Coronary artery (tissue), 2 donors: ENCODE measurements at regions not wholly inside any gene's neighbourhood (a gene's known extent, or its start where the extent isn't known, plus 50 kb on each side); places are given as distances from the start of the nearest gene placed in this dataset.

Source experiments
- DNase-seq: peaks from one replicate; pipeline ENCODE4 v3.0.0-alpha.2; 2017; ENCODE audit warnings: low spot score
- H3K27ac ChIP-seq, 2 donors: fragments of 200-600 bp; sonication (generic); one replicate each; pipeline ENCODE4 v1.5.1; 2016 to 2019
- H3K4me3 ChIP-seq: fragments of 200-600 bp; sonication (generic); 2 replicates; pipeline ENCODE4 v1.5.1; 2016; ENCODE audit warnings: mild to moderate bottlenecking, moderate library complexity
- CTCF ChIP-seq: fragments of 200-600 bp; sonication (generic); IDR thresholded peaks from one replicate; pipeline ENCODE4 v1.5.1; 2019; ENCODE audit warnings: antibody characterized with exemption

DNA sequence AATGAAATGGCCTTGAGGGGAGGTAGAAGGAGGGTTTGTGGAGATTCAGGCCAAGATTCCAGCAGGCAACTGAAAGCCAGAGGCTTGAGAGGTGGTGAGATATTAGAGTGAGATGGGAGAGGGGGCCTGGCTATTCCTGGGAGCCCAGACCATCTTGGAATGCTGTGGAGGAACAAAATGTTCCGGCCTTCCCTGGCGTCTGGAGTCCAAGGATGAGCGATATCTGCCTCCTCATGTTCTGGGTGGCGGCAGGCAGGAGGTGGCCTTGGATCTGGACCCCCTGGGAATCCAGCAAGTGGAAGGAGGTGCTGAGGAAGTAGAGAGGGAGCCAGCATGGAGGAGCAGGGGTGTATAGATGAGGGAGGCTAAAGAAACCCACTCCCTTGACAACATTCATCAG is 335.9 kb downstream of the CYP26B1 start:
- DNase-seq, result no peak
- H3K27ac ChIP-seq, result no peak overlapping the region
- no peak overlapping the region for H3K4me3 ChIP-seq

GRCh38 chr2:71811157-71811556 is 336.5 kb downstream of the CYP26B1 start:
- TF ChIP-seq CTCF, result no peak
- Histone ChIP-seq H3K27ac (no peak overlapping the region), H3K4me3 (no peak overlapping the region)
- no peak for DNase-seq

More for the DNA sequence above, 335.9 kb downstream of the CYP26B1 start:
- TF ChIP-seq CTCF, result no peak

DNA sequence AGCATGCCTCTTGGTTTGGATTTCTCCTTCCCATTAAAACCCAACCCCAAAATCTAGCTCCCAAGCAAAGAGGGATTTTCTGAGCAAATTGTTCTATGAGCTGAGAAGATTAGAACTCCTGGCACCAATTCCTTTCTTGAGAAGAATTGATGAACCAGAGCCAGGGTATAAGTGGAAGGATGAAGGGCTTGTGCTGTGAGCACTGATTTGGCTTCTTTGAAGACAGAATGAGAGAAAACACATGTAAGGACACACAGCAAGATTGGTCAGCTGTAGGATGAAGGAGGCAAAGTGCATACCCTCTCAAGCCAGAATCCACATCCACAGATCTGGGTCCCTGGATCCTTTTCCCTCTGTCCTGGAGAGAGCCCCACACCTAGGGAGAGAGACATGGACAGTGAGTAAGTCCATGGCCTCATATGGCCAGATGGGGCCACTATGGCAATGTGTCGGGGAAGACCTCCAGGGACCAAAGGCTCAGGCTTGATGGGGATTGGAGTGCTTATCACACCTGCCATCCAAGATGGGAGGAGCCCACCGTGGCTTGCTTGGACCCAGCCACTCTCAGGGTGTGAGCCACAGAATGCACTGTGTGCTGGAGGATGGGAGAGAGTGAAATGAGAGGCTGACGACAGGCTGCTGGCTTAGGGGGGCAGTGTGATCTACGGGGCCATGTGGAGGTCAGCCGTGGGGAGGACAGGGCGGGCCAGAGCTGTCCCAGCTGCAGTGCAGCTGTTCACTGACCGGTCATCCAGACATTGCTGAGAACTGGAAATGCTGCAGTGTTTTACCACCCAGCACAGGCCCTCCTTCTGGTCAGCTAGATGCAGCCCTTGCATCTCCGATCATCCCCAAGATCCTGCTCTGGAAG is 339.8 kb downstream of the CYP26B1 start:
- H3K27ac ChIP-seq, result no peak overlapping the region
- no peak for TF ChIP-seq CTCF
- peak; percentile 45 for DNase-seq
- H3K4me3 ChIP-seq, result no peak overlapping the region

GRCh38 chr2:71806432-71806831 is 341.2 kb downstream of the CYP26B1 start:
- Histone ChIP-seq H3K4me3 (no peak overlapping the region), H3K27ac (no peak overlapping the region)
- TF ChIP-seq CTCF, result no peak
- DNase-seq, result no peak

- no peak overlapping the region for H3K27ac ChIP-seq
- no peak for DNase-seq
- no peak overlapping the region for H3K4me3 ChIP-seq
- TF ChIP-seq CTCF, result no peak
Measured at GRCh38 chr2:71804281-71804751, 343.3 kb downstream of the CYP26B1 start.

- no peak overlapping the region for H3K27ac ChIP-seq
- DNase-seq, result no peak
- H3K4me3 ChIP-seq, result no peak overlapping the region
- TF ChIP-seq CTCF, result no peak
Measured at GRCh38 chr2:71803398-71803797, 344.3 kb downstream of the CYP26B1 start.

DNA sequence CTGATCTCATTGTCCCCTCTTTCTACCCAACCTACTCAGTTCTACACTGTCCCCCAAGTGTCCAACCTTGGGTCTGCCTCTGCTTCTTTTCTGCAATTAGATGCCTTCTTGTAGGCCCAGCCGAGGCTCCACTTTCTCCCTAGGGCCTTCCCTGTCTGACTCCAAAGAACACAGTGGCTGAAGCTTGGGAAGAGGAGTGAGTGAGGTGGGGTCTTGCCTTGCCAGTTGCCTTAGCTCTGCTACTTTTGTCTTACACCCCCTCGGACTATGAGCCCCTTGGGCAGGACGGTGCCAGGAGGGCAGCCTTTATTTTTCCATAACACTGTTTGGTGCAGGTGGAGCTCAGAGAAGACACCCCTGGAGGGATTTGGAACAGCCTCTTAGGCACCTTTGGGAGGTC is 345.1 kb downstream of the CYP26B1 start:
- no peak for TF ChIP-seq CTCF
- H3K4me3 ChIP-seq, result no peak overlapping the region
- no peak overlapping the region for H3K27ac ChIP-seq
- peak; percentile 56 for DNase-seq
